GM12878 (cell line): ENCODE measurements at regions not wholly inside any gene's neighbourhood (a gene's known extent, or its start where the extent isn't known, plus 50 kb on each side); places are given as distances from the start of the nearest gene placed in this dataset.

Experiments
- ATAC-seq: fragments of 200-7000 bp; cut with Tn5 transposase; 3 replicates; pipeline ENCODE4 v1.9.1; 2020; ENCODE audit warnings: mild to moderate bottlenecking, moderate library complexity
- BruUV-seq: library from RNA; stranded (reverse); fragments of 400-500 nt; replicated peaks from 2 replicates; lab custom pipeline; 2021; lab: Mats Ljungman, UMichigan
- CTCF ChIA-PET: fragments of 300-600 bp; sonication (Branson Sonifier 250); formaldehyde crosslinking; extraction: SDS; loops from one replicate; lab custom pipeline; 2021; ENCODE audit warnings: inconsistent platforms; lab: Yijun Ruan, JAX
- POLR2A ChIA-PET: fragments of 350-600 bp; formaldehyde crosslinking; extraction: SDS; loops from one replicate; lab custom pipeline; 2021; ENCODE audit warnings: inconsistent platforms; lab: Charles Lee
- RAD21 ChIA-PET: fragments of 300-600 bp; sonication (Branson Sonifier 250); formaldehyde crosslinking; loops from one replicate; lab custom pipeline; 2023; ENCODE audit warnings: antibody characterized with exemption; ENCODE audit not compliant: unreplicated experiment; lab: Charles Lee
- SMC1A ChIA-PET: fragments of 300-600 bp; sonication (Branson Sonifier 250); formaldehyde crosslinking; loops from one replicate; lab custom pipeline; 2023; ENCODE audit not compliant: unreplicated experiment, uncharacterized antibody; lab: Charles Lee
- DNase-seq: peaks from one replicate; pipeline ENCODE4 v3.0.0-alpha.2; 2011; ENCODE audit warnings: low read depth, low spot score
- FAIRE-seq: peaks from 3 replicates; lab custom pipeline; 2011; peaks lifted over from hg19 to GRCh38; lab: Jason Lieb, UNC
- H2AFZ ChIP-seq: 2 replicates; pipeline ENCODE4 v1.6.0; 2011; ENCODE audit warnings: low read depth, low read length, control low read depth; ENCODE audit not compliant: control insufficient read depth
- H3K27ac ChIP-seq: 2 replicates; pipeline ENCODE4 v1.5.1; 2011; ENCODE audit warnings: control low read depth; ENCODE audit not compliant: control insufficient read depth, insufficient read depth
- H3K27me3 ChIP-seq, 2 experiments: replicated peaks in 1 of 2; 2 replicates each; pipeline versions ENCODE4 v1.6.0 to v1.6.1; 2011; ENCODE audit warnings: low read length in 1 of 2; ENCODE audit not compliant: control insufficient read depth in 2 of 2, insufficient read depth in 2 of 2
- H3K36me3 ChIP-seq, 2 experiments: 2 replicates each; pipeline ENCODE4 v1.5.1; 2011; ENCODE audit warnings: low read length in 1 of 2; ENCODE audit not compliant: control insufficient read depth in 2 of 2, insufficient read depth in 2 of 2
- H3K4me1 ChIP-seq: 2 replicates; pipeline ENCODE4 v1.6.1; 2011; ENCODE audit warnings: mild to moderate bottlenecking, low read length, moderate library complexity, mixed read lengths; ENCODE audit not compliant: control insufficient read depth, insufficient read depth
- H3K4me2 ChIP-seq: 2 replicates; pipeline ENCODE4 v1.6.0; 2011; ENCODE audit warnings: control low read depth; ENCODE audit not compliant: control insufficient read depth, insufficient read depth
- H3K4me3 ChIP-seq: fragments of 200-600 bp; sonication (generic); 2 replicates; pipeline ENCODE4 v1.5.1; 2016
- H3K79me2 ChIP-seq: 2 replicates; pipeline ENCODE4 v1.6.0; 2011; ENCODE audit warnings: low read length; ENCODE audit not compliant: control insufficient read depth, insufficient read depth
- H3K9ac ChIP-seq: 2 replicates; pipeline ENCODE4 v1.8.0; 2011; ENCODE audit warnings: low read length, control low read depth, mixed read lengths; ENCODE audit not compliant: control insufficient read depth, insufficient read depth
- H3K9me3 ChIP-seq: replicated peaks from 3 replicates; pipeline ENCODE4 v1.5.1; 2011; ENCODE audit warnings: mild to moderate bottlenecking, low read length; ENCODE audit not compliant: control insufficient read depth, insufficient read depth
- H4K20me1 ChIP-seq: 2 replicates; pipeline ENCODE4 v1.6.0; 2011; ENCODE audit not compliant: control insufficient read depth, insufficient read depth
- CBFB ChIP-seq: IDR thresholded peaks from 2 replicates; pipeline ENCODE4 v1.6.1; 2016; ENCODE audit warnings: antibody characterized with exemption, low read depth
- CHD1 ChIP-seq: IDR thresholded peaks from 2 replicates; pipeline ENCODE4 v1.6.1; 2012; ENCODE audit warnings: low read depth, low read length, improper control_type of control experiment
- EZH2 ChIP-seq: IDR thresholded peaks from 2 replicates; pipeline ENCODE4 v1.6.1; 2012; ENCODE audit warnings: low read depth, mild to moderate bottlenecking, control low read depth, inconsistent platforms, low read length, borderline replicate concordance; ENCODE audit not compliant: control insufficient read depth
- FOXM1 ChIP-seq: IDR thresholded peaks from 2 replicates; pipeline ENCODE4 v1.6.1; 2012; ENCODE audit warnings: low read depth, mild to moderate bottlenecking, inconsistent platforms, low read length, moderate library complexity
- GABPA ChIP-seq: IDR thresholded peaks from 2 replicates; pipeline ENCODE4 v1.6.1; 2014; ENCODE audit warnings: antibody characterized with exemption, low read depth, mild to moderate bottlenecking, inconsistent platforms
- HCFC1 ChIP-seq: fragments of 150-350 bp; IDR thresholded peaks from 2 replicates; pipeline ENCODE4 v1.6.1; 2014; ENCODE audit warnings: low read length
- JUND ChIP-seq: IDR thresholded peaks from 2 replicates; pipeline ENCODE4 v1.6.1; 2012; ENCODE audit warnings: low read depth, mild to moderate bottlenecking, low read length, improper control_type of control experiment, moderate library complexity
- MXI1 ChIP-seq: fragments of 150-350 bp; IDR thresholded peaks from 2 replicates; pipeline ENCODE4 v1.6.1; 2011; ENCODE audit warnings: low read depth, mild to moderate bottlenecking, inconsistent platforms, low read length, improper control_type of control experiment
- NRF1 ChIP-seq: conservative IDR thresholded peaks from 2 replicates; pipeline ENCODE4 v1.6.1; 2011; ENCODE audit warnings: mild to moderate bottlenecking, low read depth, low read length, improper control_type of control experiment
- STAT1 ChIP-seq: fragments of 450-650 bp; conservative IDR thresholded peaks from 2 replicates; pipeline ENCODE4 v1.6.1; 2014; ENCODE audit warnings: antibody characterized with exemption, mild to moderate bottlenecking
- ZSCAN29 ChIP-seq: fragments of 450-650 bp; IDR thresholded peaks from 2 replicates; pipeline ENCODE4 v1.6.1; 2017; ENCODE audit warnings: mild to moderate bottlenecking, moderate library complexity
- WGBS: methylation state at CpG from one replicate; pipeline ENCODE4 v1.1.6; 2016; ENCODE audit warnings: low lambda C conversion rate; ENCODE audit not compliant: insufficient replicate concordance, insufficient coverage; ENCODE audit errors: missing lambda C conversion rate; 5-methylcytosine and 5-hydroxymethylcytosine counted together
- in situ Hi-C: fragments of 300-500 bp; cut with MboI; formaldehyde crosslinking; loops from 9 replicates; pipeline ENCODE4 v1.14.3; 2018; ENCODE audit warnings: mixed read lengths
- intact Hi-C: fragments of 100-400 bp; cut with micrococcal nuclease; formaldehyde crosslinking; loops from one replicate; pipeline ENCODE4 v1.14.2; 2022; ENCODE audit not compliant: unreplicated experiment
- TF ChIP-seq, protein P1 (sequence below): fragments of 450-650 bp; IDR thresholded peaks from 2 replicates; pipeline ENCODE4 v1.6.1; 2016; ENCODE audit warnings: mild to moderate bottlenecking, moderate library complexity, borderline replicate concordance
- TF ChIP-seq, protein P2 (sequence below): fragments of 450-650 bp; IDR thresholded peaks from 2 replicates; pipeline ENCODE4 v1.6.1; 2017; ENCODE audit warnings: mild to moderate bottlenecking, low read depth, inconsistent platforms; ENCODE audit not compliant: poor library complexity, severe bottlenecking
- TF ChIP-seq, protein P3 (sequence below): fragments of 150-350 bp; IDR thresholded peaks from 2 replicates; pipeline ENCODE4 v1.6.1; 2016; ENCODE audit warnings: low read depth, low read length

DNA sequence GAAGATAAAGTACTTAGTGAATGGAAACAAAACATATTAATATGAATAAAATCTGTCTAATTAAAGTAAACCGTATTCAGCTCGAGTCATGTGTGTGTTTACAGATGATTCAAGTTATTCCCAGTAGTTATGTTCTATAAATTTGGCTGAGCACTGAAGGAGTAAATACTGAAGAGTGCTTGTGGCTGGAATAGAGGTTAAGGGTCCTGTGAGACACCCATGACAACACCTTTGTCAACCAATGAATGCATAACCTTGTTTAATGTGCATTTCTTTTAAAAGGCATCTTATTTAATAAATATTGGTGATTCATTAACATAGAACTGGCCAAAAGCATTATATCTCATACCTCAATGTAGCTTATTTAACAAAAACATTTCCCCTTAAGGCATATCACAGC is 577.8 kb upstream of the SLITRK5 start (continued):
- TF ChIP-seq EZH2 (no peak), FOXM1 (no peak), ZSCAN29 (no peak), CBFB (no peak), MXI1 (no peak)
- TF ChIP-seq, protein P1, sequence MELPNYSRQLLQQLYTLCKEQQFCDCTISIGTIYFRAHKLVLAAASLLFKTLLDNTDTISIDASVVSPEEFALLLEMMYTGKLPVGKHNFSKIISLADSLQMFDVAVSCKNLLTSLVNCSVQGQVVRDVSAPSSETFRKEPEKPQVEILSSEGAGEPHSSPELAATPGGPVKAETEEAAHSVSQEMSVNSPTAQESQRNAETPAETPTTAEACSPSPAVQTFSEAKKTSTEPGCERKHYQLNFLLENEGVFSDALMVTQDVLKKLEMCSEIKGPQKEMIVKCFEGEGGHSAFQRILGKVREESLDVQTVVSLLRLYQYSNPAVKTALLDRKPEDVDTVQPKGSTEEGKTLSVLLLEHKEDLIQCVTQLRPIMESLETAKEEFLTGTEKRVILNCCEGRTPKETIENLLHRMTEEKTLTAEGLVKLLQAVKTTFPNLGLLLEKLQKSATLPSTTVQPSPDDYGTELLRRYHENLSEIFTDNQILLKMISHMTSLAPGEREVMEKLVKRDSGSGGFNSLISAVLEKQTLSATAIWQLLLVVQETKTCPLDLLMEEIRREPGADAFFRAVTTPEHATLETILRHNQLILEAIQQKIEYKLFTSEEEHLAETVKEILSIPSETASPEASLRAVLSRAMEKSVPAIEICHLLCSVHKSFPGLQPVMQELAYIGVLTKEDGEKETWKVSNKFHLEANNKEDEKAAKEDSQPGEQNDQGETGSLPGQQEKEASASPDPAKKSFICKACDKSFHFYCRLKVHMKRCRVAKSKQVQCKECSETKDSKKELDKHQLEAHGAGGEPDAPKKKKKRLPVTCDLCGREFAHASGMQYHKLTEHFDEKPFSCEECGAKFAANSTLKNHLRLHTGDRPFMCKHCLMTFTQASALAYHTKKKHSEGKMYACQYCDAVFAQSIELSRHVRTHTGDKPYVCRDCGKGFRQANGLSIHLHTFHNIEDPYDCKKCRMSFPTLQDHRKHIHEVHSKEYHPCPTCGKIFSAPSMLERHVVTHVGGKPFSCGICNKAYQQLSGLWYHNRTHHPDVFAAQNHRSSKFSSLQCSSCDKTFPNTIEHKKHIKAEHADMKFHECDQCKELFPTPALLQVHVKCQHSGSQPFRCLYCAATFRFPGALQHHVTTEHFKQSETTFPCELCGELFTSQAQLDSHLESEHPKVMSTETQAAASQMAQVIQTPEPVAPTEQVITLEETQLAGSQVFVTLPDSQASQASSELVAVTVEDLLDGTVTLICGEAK = no peak

DNA sequence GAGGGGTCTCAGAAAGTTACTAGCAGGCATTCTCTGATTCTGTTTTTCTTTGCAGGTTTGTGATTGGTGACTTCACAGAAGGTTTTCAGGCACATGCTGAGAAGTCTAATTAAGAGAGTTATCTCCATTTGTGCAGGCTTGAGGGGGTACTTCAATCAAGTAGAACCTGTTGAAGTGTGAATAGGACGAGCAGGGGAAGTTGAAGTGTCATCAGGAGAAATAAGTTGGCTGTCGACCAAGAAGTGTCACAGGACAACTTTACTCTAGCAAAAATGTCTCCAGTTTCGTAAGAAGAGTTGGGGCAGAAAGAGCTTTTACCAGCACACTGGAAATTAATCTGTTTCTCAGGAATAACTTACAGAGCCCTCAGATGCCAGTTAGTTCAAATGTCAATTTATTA is 576.5 kb upstream of the SLITRK5 start:
- no peaks in the 10 kb centered on the region for H3K9me3 ChIP-seq
- no peak for DNase-seq
- H3K4me1 ChIP-seq = no peaks in the 10 kb centered on the region
- no peaks in the 10 kb centered on the region for H4K20me1 ChIP-seq
- H3K4me3 ChIP-seq = no peak overlapping the region
- RAD21 ChIA-PET = no interaction called here
- H2AFZ ChIP-seq = no peak overlapping the region
- H3K36me3 ChIP-seq = no peaks in the 10 kb centered on the region
- FAIRE-seq = no peak
- SMC1A ChIA-PET = no interaction called here
- H3K27ac ChIP-seq = no peak overlapping the region
- no peaks in the 10 kb centered on the region for H3K27me3 ChIP-seq
- CTCF ChIA-PET = no interaction called here
- intact Hi-C loops (no loop called here), in situ Hi-C loops (no loop called here)
- no peak for ATAC-seq
- no peak overlapping the region for H3K9ac ChIP-seq
- BruUV-seq = no TSS peak
- 0% methylated on average over 3 of the region's 3 CpGs for WGBS
- no peak overlapping the region for H3K4me2 ChIP-seq
- POLR2A ChIA-PET = no interaction called here
- no peaks in the 10 kb centered on the region for H3K79me2 ChIP-seq
- TF ChIP-seq, protein P2, sequence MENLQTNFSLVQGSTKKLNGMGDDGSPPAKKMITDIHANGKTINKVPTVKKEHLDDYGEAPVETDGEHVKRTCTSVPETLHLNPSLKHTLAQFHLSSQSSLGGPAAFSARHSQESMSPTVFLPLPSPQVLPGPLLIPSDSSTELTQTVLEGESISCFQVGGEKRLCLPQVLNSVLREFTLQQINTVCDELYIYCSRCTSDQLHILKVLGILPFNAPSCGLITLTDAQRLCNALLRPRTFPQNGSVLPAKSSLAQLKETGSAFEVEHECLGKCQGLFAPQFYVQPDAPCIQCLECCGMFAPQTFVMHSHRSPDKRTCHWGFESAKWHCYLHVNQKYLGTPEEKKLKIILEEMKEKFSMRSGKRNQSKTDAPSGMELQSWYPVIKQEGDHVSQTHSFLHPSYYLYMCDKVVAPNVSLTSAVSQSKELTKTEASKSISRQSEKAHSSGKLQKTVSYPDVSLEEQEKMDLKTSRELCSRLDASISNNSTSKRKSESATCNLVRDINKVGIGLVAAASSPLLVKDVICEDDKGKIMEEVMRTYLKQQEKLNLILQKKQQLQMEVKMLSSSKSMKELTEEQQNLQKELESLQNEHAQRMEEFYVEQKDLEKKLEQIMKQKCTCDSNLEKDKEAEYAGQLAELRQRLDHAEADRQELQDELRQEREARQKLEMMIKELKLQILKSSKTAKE = no peak
- TF ChIP-seq NRF1 (no peak), JUND (no peak), HCFC1 (no peak), STAT1 (no peak), GABPA (no peak), FOXM1 (no peak), CHD1 (no peak)
- TF ChIP-seq, protein P3, sequence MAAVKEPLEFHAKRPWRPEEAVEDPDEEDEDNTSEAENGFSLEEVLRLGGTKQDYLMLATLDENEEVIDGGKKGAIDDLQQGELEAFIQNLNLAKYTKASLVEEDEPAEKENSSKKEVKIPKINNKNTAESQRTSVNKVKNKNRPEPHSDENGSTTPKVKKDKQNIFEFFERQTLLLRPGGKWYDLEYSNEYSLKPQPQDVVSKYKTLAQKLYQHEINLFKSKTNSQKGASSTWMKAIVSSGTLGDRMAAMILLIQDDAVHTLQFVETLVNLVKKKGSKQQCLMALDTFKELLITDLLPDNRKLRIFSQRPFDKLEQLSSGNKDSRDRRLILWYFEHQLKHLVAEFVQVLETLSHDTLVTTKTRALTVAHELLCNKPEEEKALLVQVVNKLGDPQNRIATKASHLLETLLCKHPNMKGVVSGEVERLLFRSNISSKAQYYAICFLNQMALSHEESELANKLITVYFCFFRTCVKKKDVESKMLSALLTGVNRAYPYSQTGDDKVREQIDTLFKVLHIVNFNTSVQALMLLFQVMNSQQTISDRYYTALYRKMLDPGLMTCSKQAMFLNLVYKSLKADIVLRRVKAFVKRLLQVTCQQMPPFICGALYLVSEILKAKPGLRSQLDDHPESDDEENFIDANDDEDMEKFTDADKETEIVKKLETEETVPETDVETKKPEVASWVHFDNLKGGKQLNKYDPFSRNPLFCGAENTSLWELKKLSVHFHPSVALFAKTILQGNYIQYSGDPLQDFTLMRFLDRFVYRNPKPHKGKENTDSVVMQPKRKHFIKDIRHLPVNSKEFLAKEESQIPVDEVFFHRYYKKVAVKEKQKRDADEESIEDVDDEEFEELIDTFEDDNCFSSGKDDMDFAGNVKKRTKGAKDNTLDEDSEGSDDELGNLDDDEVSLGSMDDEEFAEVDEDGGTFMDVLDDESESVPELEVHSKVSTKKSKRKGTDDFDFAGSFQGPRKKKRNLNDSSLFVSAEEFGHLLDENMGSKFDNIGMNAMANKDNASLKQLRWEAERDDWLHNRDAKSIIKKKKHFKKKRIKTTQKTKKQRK = no peak
